Breast epithelium (tissue), 4 donors: ENCODE measurements at regions not wholly inside any gene's neighbourhood (a gene's known extent, or its start where the extent isn't known, plus 50 kb on each side); places are given as distances from the start of the nearest gene placed in this dataset.
"Not testable (repeated sequence)": the region's sequence is repeated elsewhere in the genome, so short reads cannot be mapped to it uniquely, and the experiment has no call there.

Experiments
- DNase-seq, 2 donors: peaks; one replicate each; pipeline ENCODE4 v3.0.0-alpha.2; 2019; ENCODE audit warnings: low spot score in 2 of 2
- H3K27ac ChIP-seq, 2 donors: fragments of 200-600 bp; sonication (generic) in 1 of 2; one replicate each; pipeline ENCODE4 v1.5.1; 2016 to 2019; ENCODE audit warnings: mild to moderate bottlenecking in 1 of 2
- H3K27me3 ChIP-seq, 2 donors: fragments of 200-600 bp; sonication (generic) in 1 of 2; one replicate each; pipeline versions ENCODE4 v1.5.1 to v1.6.0; 2017 to 2019; ENCODE audit warnings: control low read depth in 1 of 2, mild to moderate bottlenecking in 1 of 2
- H3K36me3 ChIP-seq: fragments of 200-600 bp; one replicate; pipeline ENCODE4 v1.5.1; 2019
- H3K4me1 ChIP-seq, 2 donors: fragments of 200-600 bp; sonication (generic); one replicate each; pipeline ENCODE4 v1.5.1; 2016 to 2019; ENCODE audit warnings: control low read depth in 1 of 2
- H3K4me3 ChIP-seq, 3 donors: fragments of 200-600 bp; sonication (generic); 1 replicate in 2 of 3; 2 replicates in 1 of 3; pipeline ENCODE4 v1.5.1; 2016 to 2019; ENCODE audit warnings: mild to moderate bottlenecking in 3 of 3, moderate library complexity in 2 of 3
- H3K9me3 ChIP-seq, 2 donors: fragments of 200-600 bp; sonication (generic) in 1 of 2; one replicate each; pipeline ENCODE4 v1.5.1; 2016 to 2019; ENCODE audit warnings: control low read depth in 1 of 2
- POLR2A ChIP-seq: fragments of 450-650 bp; IDR thresholded peaks from one replicate; pipeline ENCODE4 v1.6.1; 2016; ENCODE audit warnings: antibody characterized with exemption, mild to moderate bottlenecking, moderate library complexity
- POLR2AphosphoS5 ChIP-seq, 3 donors: sonication (generic); formaldehyde crosslinking; IDR thresholded peaks; one replicate each; pipeline ENCODE4 v1.6.1; 2017; ENCODE audit warnings: antibody characterized with exemption in 3 of 3
- intact Hi-C: fragments of 100-400 bp; cut with DNase I; formaldehyde crosslinking; loops from one replicate; pipeline ENCODE4 v1.15.1; 2023; ENCODE audit warnings: low total_unique reads
- TF ChIP-seq, protein P1 (sequence below), 3 donors: fragments of 450-650 bp; IDR thresholded peaks; one replicate each; pipeline ENCODE4 v1.5.1; 2016 to 2017; ENCODE audit warnings: antibody characterized with exemption in 3 of 3, mild to moderate bottlenecking in 3 of 3, moderate library complexity in 3 of 3

DNA sequence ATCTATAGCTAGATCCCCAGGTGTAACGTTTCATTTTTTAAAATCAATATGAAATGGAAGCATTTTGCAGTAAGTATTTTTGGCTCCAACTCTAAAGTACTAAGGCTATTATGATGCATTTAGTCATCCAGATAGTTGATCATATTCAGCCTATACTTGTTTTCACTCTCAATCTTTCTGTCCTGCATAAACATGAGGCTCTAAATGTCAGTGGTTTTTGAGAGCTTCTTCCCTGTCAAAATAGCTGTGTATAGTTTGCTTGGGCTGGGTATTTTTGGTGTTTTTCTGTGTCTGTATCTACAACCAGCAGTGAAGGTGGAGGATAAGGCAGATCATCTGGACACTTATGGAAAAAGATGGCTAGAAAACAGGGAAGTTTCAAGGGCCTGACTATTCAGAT is 128.0 kb downstream of the LRRN1 start:
- no peaks in the 10 kb centered on the region for H3K36me3 ChIP-seq
- intact Hi-C loops, result no loop called here
- H3K4me3 ChIP-seq, result no peak overlapping the region
- no peaks in the 10 kb centered on the region for H3K27me3 ChIP-seq
- peaks cover 0 to 9% of the 10 kb centered on the region in 2 donors for H3K9me3 ChIP-seq
- H3K27ac ChIP-seq, result no peak overlapping the region
- DNase-seq, result no peak
- TF ChIP-seq POLR2A, result no peak
- no peak for TF ChIP-seq POLR2AphosphoS5 (IDR thresholded peaks at IDR 0.05)
- TF ChIP-seq, protein P1, sequence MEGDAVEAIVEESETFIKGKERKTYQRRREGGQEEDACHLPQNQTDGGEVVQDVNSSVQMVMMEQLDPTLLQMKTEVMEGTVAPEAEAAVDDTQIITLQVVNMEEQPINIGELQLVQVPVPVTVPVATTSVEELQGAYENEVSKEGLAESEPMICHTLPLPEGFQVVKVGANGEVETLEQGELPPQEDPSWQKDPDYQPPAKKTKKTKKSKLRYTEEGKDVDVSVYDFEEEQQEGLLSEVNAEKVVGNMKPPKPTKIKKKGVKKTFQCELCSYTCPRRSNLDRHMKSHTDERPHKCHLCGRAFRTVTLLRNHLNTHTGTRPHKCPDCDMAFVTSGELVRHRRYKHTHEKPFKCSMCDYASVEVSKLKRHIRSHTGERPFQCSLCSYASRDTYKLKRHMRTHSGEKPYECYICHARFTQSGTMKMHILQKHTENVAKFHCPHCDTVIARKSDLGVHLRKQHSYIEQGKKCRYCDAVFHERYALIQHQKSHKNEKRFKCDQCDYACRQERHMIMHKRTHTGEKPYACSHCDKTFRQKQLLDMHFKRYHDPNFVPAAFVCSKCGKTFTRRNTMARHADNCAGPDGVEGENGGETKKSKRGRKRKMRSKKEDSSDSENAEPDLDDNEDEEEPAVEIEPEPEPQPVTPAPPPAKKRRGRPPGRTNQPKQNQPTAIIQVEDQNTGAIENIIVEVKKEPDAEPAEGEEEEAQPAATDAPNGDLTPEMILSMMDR (IDR thresholded peaks at IDR 0.05), result no peak
- H3K4me1 ChIP-seq, result no peaks in the 10 kb centered on the region

DNA sequence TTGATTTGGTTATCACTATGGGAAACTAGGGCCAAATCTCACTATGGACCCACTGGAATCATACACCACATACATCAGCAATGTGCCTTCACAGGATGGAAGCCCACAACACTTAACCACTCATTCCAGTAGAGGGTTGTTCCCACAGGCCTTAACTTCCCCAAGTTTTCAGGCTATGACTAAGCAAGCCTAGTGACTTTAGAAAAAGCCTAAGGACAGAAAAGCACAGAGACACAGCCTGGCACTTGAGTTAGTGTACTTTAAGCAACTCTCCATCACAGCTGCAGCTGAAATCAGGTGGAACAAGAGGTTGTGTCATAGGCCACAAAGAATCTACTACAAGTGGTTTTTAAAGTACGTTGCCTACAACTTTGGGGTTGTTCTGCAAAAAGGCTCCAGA is 128.7 kb downstream of the LRRN1 start:
- Histone ChIP-seq H3K4me3 (no peak overlapping the region), H3K9me3 (peaks cover 0 to 9% of the 10 kb centered on the region in 2 donors), H3K36me3 (no peaks in the 10 kb centered on the region), H3K27ac (no peak overlapping the region), H3K27me3 (no peaks in the 10 kb centered on the region), H3K4me1 (no peaks in the 10 kb centered on the region)
- intact Hi-C loops, result no loop called here
- DNase-seq, result no peak
- TF ChIP-seq, protein P1 (IDR thresholded peaks at IDR 0.05), result no peak
- TF ChIP-seq POLR2AphosphoS5 (IDR thresholded peaks at IDR 0.05), result no peak
- TF ChIP-seq POLR2A, result no peak

DNA sequence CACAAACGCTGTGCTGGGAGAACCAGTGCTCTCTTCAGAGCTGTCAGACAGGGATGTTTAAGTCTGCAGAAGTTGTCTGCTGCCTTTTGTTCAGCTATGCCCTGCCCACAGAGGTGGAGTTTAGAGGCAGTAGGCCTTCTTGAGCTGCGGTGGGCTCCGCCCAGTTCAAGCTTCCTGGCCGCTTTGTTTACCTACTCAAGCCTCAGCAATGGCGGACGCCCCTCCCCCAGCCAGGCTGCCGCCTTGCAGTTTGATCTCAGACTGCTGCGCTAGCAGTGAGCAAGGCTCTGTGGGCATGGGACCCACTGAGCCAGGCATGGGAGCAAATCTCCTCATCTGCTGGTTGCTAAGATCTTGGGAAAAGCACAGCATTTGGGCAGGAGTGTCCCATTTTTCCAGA is 142.1 kb downstream of the LRRN1 start:
- H3K36me3 ChIP-seq, H3K9me3 ChIP-seq, intact Hi-C loops, H3K4me1 ChIP-seq, H3K27ac ChIP-seq, H3K4me3 ChIP-seq, H3K27me3 ChIP-seq, DNase-seq: not testable (repeated sequence)

DNA sequence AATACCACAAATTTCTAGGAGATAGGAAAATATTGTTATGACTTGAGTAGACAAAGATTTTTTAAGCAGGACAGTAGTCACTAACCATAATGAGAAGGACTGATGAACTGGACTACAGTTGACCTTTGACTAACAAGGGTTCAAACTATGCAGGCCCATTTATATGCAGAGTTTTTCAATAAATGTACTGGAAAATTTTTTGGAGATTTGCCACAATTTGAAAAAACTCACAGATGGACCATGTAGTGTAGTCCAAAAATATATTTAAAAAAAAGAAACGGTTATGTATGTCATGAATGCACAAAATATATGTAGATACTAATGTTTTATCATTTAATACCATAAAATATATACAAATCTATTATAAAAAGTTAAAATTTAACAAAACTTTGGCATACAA is 151.8 kb downstream of the LRRN1 start:
- Histone ChIP-seq H3K36me3 (no peaks in the 10 kb centered on the region), H3K27ac (no peak overlapping the region), H3K4me3 (no peak overlapping the region), H3K27me3 (no peaks in the 10 kb centered on the region), H3K9me3 (no peaks in the 10 kb centered on the region), H3K4me1 (no peaks in the 10 kb centered on the region)
- TF ChIP-seq, protein P1 (IDR thresholded peaks at IDR 0.05), result no peak
- TF ChIP-seq POLR2A (no peak), POLR2AphosphoS5 (IDR thresholded peaks at IDR 0.05) (no peak)
- DNase-seq, result no peak
- intact Hi-C loops, result no loop called here

DNA sequence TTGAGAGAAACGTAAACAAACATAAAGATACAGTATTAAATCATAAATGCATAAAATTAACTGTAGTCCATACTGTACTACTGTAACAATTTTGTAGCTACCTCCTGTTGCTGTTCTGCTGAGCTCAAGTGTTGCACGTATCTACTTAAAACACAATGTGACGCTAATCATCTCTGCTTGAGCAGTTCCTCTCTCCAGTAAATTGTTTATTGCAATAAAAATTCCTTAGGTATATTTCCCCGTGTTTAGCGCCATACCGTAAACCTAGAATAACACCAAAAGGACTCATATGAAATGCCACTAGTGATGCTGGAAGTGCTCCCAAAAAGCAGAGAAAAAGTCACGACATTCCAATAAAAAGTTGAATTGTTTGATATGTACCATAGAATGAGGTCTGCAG is 152.3 kb downstream of the LRRN1 start:
- Histone ChIP-seq H3K27ac (no peak overlapping the region), H3K4me3 (no peak overlapping the region), H3K9me3 (no peaks in the 10 kb centered on the region), H3K27me3 (no peaks in the 10 kb centered on the region), H3K36me3 (no peaks in the 10 kb centered on the region), H3K4me1 (no peaks in the 10 kb centered on the region)
- no peak for TF ChIP-seq POLR2A
- TF ChIP-seq POLR2AphosphoS5 (IDR thresholded peaks at IDR 0.05), result no peak
- TF ChIP-seq, protein P1 (IDR thresholded peaks at IDR 0.05), result no peak
- no peak for DNase-seq
- intact Hi-C loops, result no loop called here

DNA sequence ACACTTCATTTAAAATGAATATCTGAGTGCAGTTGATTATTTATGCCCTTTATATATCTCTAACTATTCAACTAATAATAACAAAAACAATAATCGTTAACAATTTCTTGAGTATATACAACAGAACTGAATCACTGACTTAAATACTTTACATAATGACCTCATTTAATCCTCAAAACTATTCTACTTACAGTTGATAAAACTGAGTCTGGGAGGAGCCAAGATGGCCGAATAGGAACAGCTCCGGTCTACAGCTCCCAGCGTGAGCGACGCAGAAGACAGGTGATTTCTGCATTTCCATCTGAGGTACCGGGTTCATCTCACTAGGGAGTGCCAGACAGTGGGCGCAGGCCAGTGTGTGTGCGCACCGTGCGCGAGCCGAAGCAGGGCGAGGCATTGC is 163.6 kb downstream of the LRRN1 start:
- H3K4me3 ChIP-seq, H3K27me3 ChIP-seq, H3K9me3 ChIP-seq, H3K36me3 ChIP-seq, H3K4me1 ChIP-seq, DNase-seq, intact Hi-C loops, H3K27ac ChIP-seq: not testable (repeated sequence)
